MV-4-11 (cell line): ENCODE measurements at regions not wholly inside any gene's neighbourhood (a gene's known extent, or its start where the extent isn't known, plus 50 kb on each side); places are given as distances from the start of the nearest gene placed in this dataset.

ENCODE experiments used
- DNase-seq: peaks from one replicate; lab custom pipeline; 2025; lab: John Stamatoyannopoulos, UW

DNA sequence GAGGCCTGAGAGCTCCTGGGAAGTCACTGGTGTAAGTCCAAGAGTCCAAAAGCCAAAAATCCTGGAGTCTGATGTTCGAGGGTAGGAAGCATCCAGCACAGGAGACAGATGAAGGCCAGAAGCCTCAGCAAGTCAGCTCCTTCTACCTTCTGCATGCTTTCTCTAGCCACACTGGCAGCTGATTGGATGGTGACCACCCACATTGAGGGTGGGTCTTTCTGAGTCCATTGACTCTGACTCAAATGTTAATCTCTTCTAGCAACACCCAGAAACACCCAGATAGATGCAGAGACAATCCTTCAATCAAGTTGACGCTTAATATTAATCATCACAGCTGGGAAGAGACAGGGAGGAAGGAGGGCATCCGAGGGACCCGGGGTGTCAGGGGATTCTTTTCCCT lies 305.8 kb downstream of the AACS start:
- no peak for DNase-seq

- DNase-seq: no peak
These were observed 306.9 kb downstream of the AACS start for GRCh38 chr12:125372085-125372484.

GRCh38 chr12:125373375-125373774 lies 308.1 kb downstream of the AACS start:
- DNase-seq: no peak

DNA sequence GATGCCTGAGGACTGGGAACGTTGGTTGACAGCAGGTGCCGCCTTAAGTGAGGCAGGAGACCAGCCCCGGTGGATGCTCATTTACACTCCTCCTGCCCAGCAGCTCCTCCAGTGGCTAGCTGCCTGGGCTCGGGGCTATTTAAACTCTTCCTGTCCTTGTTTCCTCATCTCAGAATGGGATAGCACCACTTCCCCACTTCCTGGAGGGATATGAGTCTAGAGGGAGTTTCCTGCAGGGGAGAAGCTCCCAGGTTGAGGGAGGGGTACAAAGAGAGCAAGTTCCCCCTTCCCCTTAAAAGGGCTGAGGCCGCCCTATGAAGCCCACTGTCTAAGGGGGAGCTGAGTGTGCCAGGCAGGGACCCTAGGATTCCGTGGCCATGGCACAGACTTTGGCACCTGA lies 311.2 kb downstream of the AACS start:
- no peak for DNase-seq

DNA sequence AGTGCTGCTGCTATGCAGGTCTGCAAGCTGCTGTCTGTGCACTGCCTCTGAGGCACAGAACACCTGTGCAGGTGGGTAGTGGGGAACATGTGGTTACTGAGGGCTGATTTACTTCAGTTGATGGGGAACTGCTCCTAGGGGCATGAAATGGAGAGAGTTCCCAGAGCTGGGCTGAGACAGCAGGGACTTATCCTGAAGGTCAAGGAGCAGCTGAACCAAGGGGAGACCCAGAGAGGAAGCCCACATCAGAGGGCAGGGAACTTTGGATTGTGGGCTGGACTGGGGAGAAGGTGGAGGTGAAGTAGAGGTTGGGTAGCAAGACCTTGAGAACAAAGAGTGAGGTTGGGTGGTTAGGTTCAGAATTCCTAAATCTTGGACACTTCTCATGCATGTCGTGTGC lies 311.9 kb downstream of the AACS start:
- no peak for DNase-seq

GRCh38 chr12:125381373-125381772 lies 316.1 kb downstream of the AACS start:
- DNase-seq: no peak

DNA sequence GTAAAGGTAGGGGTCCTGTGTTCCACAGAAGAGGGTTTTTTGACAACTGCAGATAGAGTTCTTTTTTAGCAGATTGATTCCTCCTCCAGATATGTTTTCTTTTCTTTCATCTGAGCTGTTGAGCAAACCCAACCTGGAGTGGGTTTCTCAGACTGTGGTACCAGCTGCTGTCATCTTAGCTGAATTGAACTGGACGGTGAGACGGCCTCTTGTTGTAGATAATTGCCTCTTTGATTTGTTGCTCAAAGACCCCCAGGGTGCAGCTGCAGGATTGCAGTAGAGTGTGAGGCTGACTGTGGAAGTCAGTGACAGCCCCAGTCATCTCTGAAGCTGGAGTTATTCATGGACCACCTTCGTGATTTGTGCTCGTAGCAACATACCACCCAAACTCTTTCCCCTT lies 317.7 kb downstream of the AACS start:
- no peak for DNase-seq

- no peak for DNase-seq
These were observed 321.4 kb downstream of the AACS start for GRCh38 chr12:125386652-125387051.

DNA sequence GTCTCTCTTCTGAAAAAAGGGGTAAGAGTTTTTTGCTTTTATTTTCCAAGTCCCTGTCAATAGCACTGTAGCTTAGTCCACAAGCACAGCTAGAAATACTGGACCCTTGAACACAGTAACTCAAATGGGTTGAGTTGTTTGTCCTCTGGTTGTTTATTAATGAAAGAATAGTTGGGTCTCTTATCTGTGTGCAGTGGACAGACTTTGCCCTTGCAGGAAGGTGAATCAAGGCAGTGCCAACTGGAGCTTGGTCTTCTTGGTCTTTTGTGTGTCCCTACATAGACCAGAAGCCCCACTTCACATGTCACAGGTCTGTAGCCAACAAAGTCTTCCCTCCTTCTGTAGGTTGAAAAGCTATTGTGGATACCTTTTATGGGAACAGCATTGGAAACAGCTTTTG lies 322.0 kb downstream of the AACS start:
- DNase-seq: no peak

GRCh38 chr12:125389061-125389697 lies 323.9 kb downstream of the AACS start:
- no peak for DNase-seq

DNA sequence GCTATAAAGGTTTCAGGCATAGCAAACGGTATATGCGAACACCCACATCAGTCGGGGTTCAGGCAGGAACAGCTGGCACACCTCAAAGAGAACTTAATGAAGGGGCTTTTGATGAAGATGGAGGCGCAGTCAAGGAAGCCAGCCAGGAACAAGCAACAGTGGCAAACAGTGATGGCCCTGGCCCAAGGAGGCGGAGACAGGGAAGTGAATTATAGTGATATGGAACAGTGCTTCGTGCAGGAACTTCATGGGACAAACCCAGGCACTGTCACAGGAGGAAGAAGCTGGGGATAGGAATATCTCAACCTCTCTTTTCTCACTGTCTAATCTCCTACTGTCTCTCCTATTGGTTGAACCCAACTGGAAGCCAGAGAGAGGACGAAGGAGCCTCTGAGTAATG lies 328.3 kb downstream of the AACS start:
- no peak for DNase-seq

GRCh38 chr12:125395583-125396215 lies 330.5 kb downstream of the AACS start:
- no peak for DNase-seq

GRCh38 chr12:125399489-125399888 lies 334.3 kb downstream of the AACS start:
- DNase-seq: no peak

- no peak for DNase-seq
These were observed 337.9 kb downstream of the AACS start for GRCh38 chr12:125402874-125403789.

DNA sequence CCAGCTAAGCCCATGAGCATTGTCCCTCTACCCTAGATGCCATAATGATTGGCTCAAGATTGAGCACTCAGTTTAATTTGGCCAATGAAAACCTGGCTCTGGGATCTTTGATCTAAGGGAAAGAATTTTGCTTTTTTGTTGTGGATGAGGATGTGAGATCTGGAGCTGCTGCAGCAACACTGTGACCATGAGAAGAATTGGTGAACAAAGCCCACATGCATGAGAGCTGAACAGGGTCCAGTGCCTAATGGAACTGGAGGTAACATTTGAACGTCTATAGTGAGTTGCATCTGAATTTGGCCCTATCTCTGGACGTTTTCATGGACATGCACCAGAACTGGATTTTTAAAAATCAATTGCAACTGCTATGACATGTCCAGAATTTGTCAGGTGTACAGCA lies 338.6 kb downstream of the AACS start:
- no peak for DNase-seq

DNA sequence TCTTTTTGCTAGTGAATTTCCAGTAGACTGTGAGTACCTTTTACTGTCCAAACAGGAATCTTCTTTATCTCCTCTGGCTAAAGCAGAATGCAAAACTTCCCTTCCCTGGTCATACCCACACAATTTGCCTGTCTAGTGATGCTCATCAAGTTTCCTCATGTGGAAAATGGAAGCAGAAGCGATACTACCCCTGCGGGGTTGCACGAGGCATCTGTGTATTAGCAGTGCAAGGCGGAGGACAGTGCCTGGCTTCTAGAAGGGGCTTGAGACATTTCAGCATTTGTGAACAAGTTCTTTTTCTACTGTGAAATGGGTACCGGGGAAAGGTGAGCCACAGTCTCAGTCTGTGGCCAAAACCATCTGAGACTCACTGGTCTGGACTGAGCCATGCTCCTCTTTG lies 340.9 kb downstream of the AACS start:
- peak; percentile 8 for DNase-seq

DNA sequence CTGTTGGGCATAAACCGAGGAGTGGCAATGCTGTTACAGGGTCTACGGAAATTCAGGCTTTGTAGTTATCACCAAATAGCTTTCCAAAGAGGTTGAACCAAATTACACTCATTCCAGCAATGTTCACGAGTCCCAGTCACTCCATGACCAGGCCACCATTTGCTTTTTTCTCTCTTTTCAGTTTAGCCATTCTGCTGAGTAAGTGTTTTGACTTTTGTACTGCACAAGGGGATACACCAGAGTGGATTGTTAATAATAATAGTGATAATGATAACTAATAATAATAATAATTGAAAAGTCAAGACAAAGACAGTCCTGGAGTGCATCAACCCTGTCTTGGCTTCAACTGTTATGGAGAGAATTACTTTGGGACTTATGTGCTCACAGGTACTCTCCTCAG lies 343.5 kb downstream of the AACS start:
- DNase-seq: no peak

GRCh38 chr12:125412506-125412905 lies 347.3 kb downstream of the AACS start:
- DNase-seq: no peak

- DNase-seq: no peak
These were observed 352.2 kb downstream of the AACS start for GRCh38 chr12:125417446-125417845.

GRCh38 chr12:125418902-125419564 lies 353.8 kb downstream of the AACS start:
- DNase-seq: no peak

DNA sequence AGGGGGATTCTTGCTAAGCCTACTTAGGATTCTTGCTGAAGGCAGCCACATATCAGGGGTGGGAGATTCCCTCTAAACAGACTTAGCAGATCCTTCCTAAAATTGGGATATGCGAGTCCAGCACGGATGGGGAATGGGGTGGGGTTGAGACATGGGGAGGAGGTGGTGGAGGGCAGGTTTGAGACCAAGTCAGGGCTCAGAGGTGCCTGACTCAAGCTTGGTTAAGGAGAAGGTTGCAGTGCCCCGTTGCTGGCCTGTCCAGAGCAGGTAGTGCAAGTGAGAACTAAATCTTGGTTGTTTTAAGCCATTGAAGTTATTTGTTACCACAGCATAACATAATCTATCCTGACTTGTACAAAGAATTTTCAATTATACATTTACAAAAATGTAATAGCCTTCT lies 359.7 kb downstream of the AACS start:
- DNase-seq: no peak

GRCh38 chr12:125431516-125431915 lies 366.3 kb downstream of the AACS start:
- DNase-seq: no peak

DNA sequence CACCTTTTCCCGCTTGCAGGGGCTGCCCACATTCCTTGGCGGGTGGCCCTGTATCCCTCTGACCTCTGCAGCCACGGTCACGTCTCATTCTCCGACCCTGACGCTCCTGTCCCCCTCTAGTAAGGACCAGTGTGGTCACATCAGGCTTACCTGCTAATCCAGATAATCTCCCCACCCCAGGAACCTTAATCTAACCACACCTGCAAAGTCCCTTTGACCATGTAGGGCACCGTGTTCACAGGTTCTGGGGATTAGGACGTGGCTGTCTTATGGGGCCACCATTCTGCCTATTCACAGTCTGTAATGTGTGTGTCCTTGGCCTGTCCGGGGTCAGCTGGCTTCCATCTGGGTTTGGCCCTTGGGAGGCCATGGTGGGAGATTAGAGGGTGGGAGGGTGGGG lies 368.9 kb downstream of the AACS start:
- DNase-seq: no peak
